Osteoblast (primary cell): ENCODE measurements at regions not wholly inside any gene's neighbourhood (a gene's known extent, or its start where the extent isn't known, plus 50 kb on each side); places are given as distances from the start of the nearest gene placed in this dataset.

Experiments used
- DNase-seq: peaks from one replicate; pipeline ENCODE4 v3.0.0; 2011; ENCODE audit warnings: low spot score, mixed read lengths; ENCODE audit not compliant: insufficient read length; ENCODE audit errors: missing footprints
- H2AFZ ChIP-seq: 2 replicates; pipeline ENCODE4 v1.6.0; 2011; ENCODE audit warnings: mild to moderate bottlenecking, low read length
- H3K27ac ChIP-seq: 2 replicates; pipeline ENCODE4 v1.5.1; 2011; ENCODE audit warnings: mild to moderate bottlenecking, low read depth, low read length, moderate library complexity
- H3K27me3 ChIP-seq: 2 replicates; pipeline ENCODE4 v1.6.0; 2012; ENCODE audit warnings: mild to moderate bottlenecking, control low read depth, inconsistent platforms, low read length, moderate library complexity; ENCODE audit not compliant: insufficient read depth
- H3K36me3 ChIP-seq: 2 replicates; pipeline ENCODE4 v1.5.1; 2011; ENCODE audit warnings: mild to moderate bottlenecking, low read length, control low read depth, moderate library complexity; ENCODE audit not compliant: insufficient read depth
- H3K4me1 ChIP-seq: 2 replicates; pipeline ENCODE4 v1.5.1; 2011; ENCODE audit warnings: mild to moderate bottlenecking, low read length, control low read depth, moderate library complexity; ENCODE audit not compliant: insufficient read depth
- H3K4me2 ChIP-seq: 2 replicates; pipeline ENCODE4 v1.6.0; 2011; ENCODE audit warnings: mild to moderate bottlenecking, low read length; ENCODE audit not compliant: insufficient read depth
- H3K4me3 ChIP-seq: fragments of 200-600 bp; sonication (generic); 3 replicates; pipeline ENCODE4 v1.5.1; 2012; ENCODE audit warnings: mild to moderate bottlenecking, low read length, inconsistent platforms; ENCODE audit not compliant: insufficient read depth
- H3K79me2 ChIP-seq: 2 replicates; pipeline ENCODE4 v1.6.0; 2012; ENCODE audit warnings: mild to moderate bottlenecking, low read length, control low read depth, inconsistent platforms; ENCODE audit not compliant: insufficient read depth
- H3K9me3 ChIP-seq: 2 replicates; pipeline ENCODE4 v1.5.1; 2011; ENCODE audit warnings: low read depth, low read length, control low read depth
- H4K20me1 ChIP-seq: 2 replicates; pipeline ENCODE4 v1.6.0; 2012; ENCODE audit warnings: mild to moderate bottlenecking, low read length, control low read depth; ENCODE audit not compliant: insufficient read depth
- CTCF ChIP-seq: IDR thresholded peaks from 2 replicates; pipeline ENCODE4 v1.5.1; 2011; ENCODE audit warnings: mild to moderate bottlenecking, low read depth, low read length, moderate library complexity; ENCODE audit errors: extremely low read depth

GRCh38 chr4:189162073-189162789, 778.4 kb upstream of the FRG1 start:
- no peak overlapping the region for H3K4me2 ChIP-seq
- H2AFZ ChIP-seq: no peak overlapping the region
- no peak for TF ChIP-seq CTCF
- H3K27ac ChIP-seq: no peak overlapping the region
- no peaks in the 10 kb centered on the region for H3K4me1 ChIP-seq
- no peak overlapping the region for H3K4me3 ChIP-seq
- H3K36me3 ChIP-seq: no peaks in the 10 kb centered on the region
- H4K20me1 ChIP-seq: no peaks in the 10 kb centered on the region
- H3K79me2 ChIP-seq: no peaks in the 10 kb centered on the region
- H3K27me3 ChIP-seq: no peaks in the 10 kb centered on the region
- DNase-seq: no peak
- H3K9me3 ChIP-seq: no peaks in the 10 kb centered on the region

GRCh38 chr4:189162888-189163287, 777.8 kb upstream of the FRG1 start:
- no peak for TF ChIP-seq CTCF
- Histone ChIP-seq H3K4me1 (no peaks in the 10 kb centered on the region), H2AFZ (no peak overlapping the region), H3K4me2 (no peak overlapping the region), H3K4me3 (no peak overlapping the region), H3K36me3 (no peaks in the 10 kb centered on the region), H3K79me2 (no peaks in the 10 kb centered on the region), H3K27me3 (no peaks in the 10 kb centered on the region), H3K9me3 (no peaks in the 10 kb centered on the region), H4K20me1 (no peaks in the 10 kb centered on the region), H3K27ac (no peak overlapping the region)
- no peak for DNase-seq

- H3K9me3 ChIP-seq: no peaks in the 10 kb centered on the region
- no peaks in the 10 kb centered on the region for H3K4me1 ChIP-seq
- H3K4me2 ChIP-seq: no peak overlapping the region
- no peaks in the 10 kb centered on the region for H3K27me3 ChIP-seq
- H2AFZ ChIP-seq: no peak overlapping the region
- H3K79me2 ChIP-seq: no peaks in the 10 kb centered on the region
- H4K20me1 ChIP-seq: no peaks in the 10 kb centered on the region
- no peak overlapping the region for H3K27ac ChIP-seq
- no peaks in the 10 kb centered on the region for H3K36me3 ChIP-seq
- no peak for DNase-seq
- TF ChIP-seq CTCF: no peak
- H3K4me3 ChIP-seq: no peak overlapping the region
Measured at GRCh38 chr4:189176002-189176401, 764.7 kb upstream of the FRG1 start.

GRCh38 chr4:189177130-189177529, 763.5 kb upstream of the FRG1 start:
- H2AFZ ChIP-seq: no peak overlapping the region
- H3K4me2 ChIP-seq: no peak overlapping the region
- H3K27me3 ChIP-seq: no peaks in the 10 kb centered on the region
- H3K36me3 ChIP-seq: no peaks in the 10 kb centered on the region
- H3K79me2 ChIP-seq: no peaks in the 10 kb centered on the region
- no peak overlapping the region for H3K4me3 ChIP-seq
- no peaks in the 10 kb centered on the region for H4K20me1 ChIP-seq
- no peak overlapping the region for H3K27ac ChIP-seq
- H3K4me1 ChIP-seq: no peaks in the 10 kb centered on the region
- TF ChIP-seq CTCF: no peak
- no peak for DNase-seq
- H3K9me3 ChIP-seq: no peaks in the 10 kb centered on the region
